Left ventricle myocardium inferior (tissue), 1 donor: ENCODE measurements at regions not wholly inside any gene's neighbourhood (a gene's known extent, or its start where the extent isn't known, plus 50 kb on each side); places are given as distances from the start of the nearest gene placed in this dataset.

ENCODE experiments used
- DNase-seq: peaks from one replicate; pipeline ENCODE4 v3.0.0-alpha.2; 2020
- H3K27ac ChIP-seq: fragments of 200-600 bp; replicated peaks from 2 replicates; pipeline ENCODE4 v1.8.0; 2021
- H3K27me3 ChIP-seq: fragments of 200-600 bp; 2 replicates; pipeline ENCODE4 v1.8.0; 2021; ENCODE audit warnings: low read depth
- H3K36me3 ChIP-seq: fragments of 200-600 bp; 2 replicates; pipeline ENCODE4 v1.8.0; 2021
- H3K4me1 ChIP-seq: fragments of 200-600 bp; 2 replicates; pipeline ENCODE4 v1.8.0; 2021
- H3K4me3 ChIP-seq: fragments of 200-600 bp; 2 replicates; pipeline ENCODE4 v1.8.0; 2021; ENCODE audit warnings: mild to moderate bottlenecking, moderate library complexity
- H3K9me3 ChIP-seq: fragments of 200-600 bp; replicated peaks from 2 replicates; pipeline ENCODE4 v1.8.0; 2021
- intact Hi-C: fragments of 100-400 bp; cut with micrococcal nuclease; formaldehyde crosslinking; loops from one replicate; pipeline ENCODE4 v1.11.0; 2022
- TF ChIP-seq, protein P1 (sequence below): fragments of 200-600 bp; IDR thresholded peaks from 2 replicates; pipeline ENCODE4 v1.8.0; 2021; ENCODE audit warnings: antibody characterized with exemption, mild to moderate bottlenecking, borderline replicate concordance
- donor health status: DM: no; HTN: yes; CAD: no; lungs with severe emphysema.

DNA sequence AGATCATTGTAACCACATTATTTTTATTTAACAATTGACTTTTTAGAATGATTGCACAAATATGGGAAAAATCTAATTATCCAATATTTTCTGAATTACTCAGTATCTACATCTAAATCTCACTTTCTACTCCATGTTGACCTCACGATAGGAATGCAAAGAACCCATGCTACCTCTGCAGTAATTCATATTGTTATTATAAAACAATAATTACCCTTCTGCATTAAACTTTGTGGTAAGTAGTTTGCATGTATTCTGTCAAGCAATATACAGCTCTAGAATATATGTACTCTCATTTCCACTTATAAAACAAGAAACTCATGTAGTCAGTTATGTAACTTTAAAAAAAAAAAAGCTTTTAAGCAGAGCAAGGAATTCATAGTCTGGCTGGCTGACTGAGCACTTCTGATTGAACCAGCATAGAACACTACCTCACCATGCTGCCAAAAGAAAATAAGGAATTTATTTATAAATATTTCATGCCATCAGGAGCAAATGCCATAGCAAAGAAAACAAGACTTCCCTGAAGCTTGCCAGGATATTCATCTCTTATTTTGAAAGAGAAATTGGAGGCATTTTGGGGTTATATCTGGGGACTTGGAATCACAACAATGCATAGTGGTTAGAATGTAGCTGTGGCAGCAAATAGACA, 895.7 kb downstream of the XPNPEP1 start:
- Histone ChIP-seq H3K27ac (no peak overlapping the region), H3K4me3 (no peak overlapping the region), H3K4me1 (no peaks in the 10 kb centered on the region), H3K27me3 (no peaks in the 10 kb centered on the region), H3K36me3 (no peaks in the 10 kb centered on the region), H3K9me3 (no peaks in the 10 kb centered on the region)
- intact Hi-C loops, result no loop called here
- no peak for DNase-seq
- TF ChIP-seq, protein P1, sequence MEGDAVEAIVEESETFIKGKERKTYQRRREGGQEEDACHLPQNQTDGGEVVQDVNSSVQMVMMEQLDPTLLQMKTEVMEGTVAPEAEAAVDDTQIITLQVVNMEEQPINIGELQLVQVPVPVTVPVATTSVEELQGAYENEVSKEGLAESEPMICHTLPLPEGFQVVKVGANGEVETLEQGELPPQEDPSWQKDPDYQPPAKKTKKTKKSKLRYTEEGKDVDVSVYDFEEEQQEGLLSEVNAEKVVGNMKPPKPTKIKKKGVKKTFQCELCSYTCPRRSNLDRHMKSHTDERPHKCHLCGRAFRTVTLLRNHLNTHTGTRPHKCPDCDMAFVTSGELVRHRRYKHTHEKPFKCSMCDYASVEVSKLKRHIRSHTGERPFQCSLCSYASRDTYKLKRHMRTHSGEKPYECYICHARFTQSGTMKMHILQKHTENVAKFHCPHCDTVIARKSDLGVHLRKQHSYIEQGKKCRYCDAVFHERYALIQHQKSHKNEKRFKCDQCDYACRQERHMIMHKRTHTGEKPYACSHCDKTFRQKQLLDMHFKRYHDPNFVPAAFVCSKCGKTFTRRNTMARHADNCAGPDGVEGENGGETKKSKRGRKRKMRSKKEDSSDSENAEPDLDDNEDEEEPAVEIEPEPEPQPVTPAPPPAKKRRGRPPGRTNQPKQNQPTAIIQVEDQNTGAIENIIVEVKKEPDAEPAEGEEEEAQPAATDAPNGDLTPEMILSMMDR, result no peak

GRCh38 chr10:109025172-109025571, 898.1 kb downstream of the XPNPEP1 start:
- H3K27me3 ChIP-seq, result no peaks in the 10 kb centered on the region
- TF ChIP-seq, protein P1, result no peak
- H3K36me3 ChIP-seq, result no peaks in the 10 kb centered on the region
- intact Hi-C loops, result no loop called here
- H3K4me3 ChIP-seq, result no peak overlapping the region
- no peak for DNase-seq
- no peaks in the 10 kb centered on the region for H3K4me1 ChIP-seq
- no peaks in the 10 kb centered on the region for H3K9me3 ChIP-seq
- H3K27ac ChIP-seq, result no peak overlapping the region

DNA sequence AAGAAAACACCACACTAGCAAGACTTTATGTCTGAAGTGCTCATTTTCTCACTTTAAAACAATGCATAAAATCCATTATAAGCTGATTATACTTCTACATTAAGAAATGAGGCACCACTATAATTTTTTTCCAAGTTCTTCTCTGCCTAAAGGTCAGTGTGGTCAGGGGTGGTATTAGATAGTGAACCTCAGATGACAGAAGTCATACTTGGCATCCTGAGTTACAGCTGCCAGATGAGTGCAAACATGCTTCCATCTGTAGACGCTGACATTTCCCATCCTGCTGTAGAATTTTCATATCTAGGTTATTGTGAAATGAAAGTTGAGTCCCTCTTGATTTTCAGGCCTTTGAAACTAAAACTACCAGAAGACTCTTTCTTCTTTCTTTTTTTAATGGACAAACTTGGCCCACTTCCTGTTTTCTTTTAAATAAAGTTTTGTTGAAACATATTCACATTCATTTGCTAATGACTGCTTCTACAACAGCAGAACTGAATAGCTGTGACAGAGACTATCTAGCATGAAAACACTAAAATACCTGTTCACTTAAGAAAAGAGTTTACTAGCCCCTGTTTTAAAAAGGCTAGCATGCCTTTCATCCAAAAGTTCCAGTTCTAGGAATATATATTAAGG, 900.8 kb downstream of the XPNPEP1 start:
- TF ChIP-seq, protein P1, result no peak
- DNase-seq, result no peak
- intact Hi-C loops, result no loop called here
- Histone ChIP-seq H3K27me3 (no peaks in the 10 kb centered on the region), H3K4me1 (no peaks in the 10 kb centered on the region), H3K36me3 (no peaks in the 10 kb centered on the region), H3K27ac (no peak overlapping the region), H3K4me3 (no peak overlapping the region), H3K9me3 (no peaks in the 10 kb centered on the region)

GRCh38 chr10:109019001-109019424, 904.3 kb downstream of the XPNPEP1 start:
- Histone ChIP-seq H3K4me1 (no peaks in the 10 kb centered on the region), H3K36me3 (no peaks in the 10 kb centered on the region), H3K9me3 (no peaks in the 10 kb centered on the region), H3K27ac (no peak overlapping the region), H3K27me3 (no peaks in the 10 kb centered on the region), H3K4me3 (no peak overlapping the region)
- DNase-seq, result no peak
- intact Hi-C loops, result no loop called here
- TF ChIP-seq, protein P1, result peak; percentile 17

GRCh38 chr10:109007514-109007913, 915.8 kb downstream of the XPNPEP1 start:
- Histone ChIP-seq H3K9me3 (no peaks in the 10 kb centered on the region), H3K4me3 (no peak overlapping the region), H3K4me1 (no peaks in the 10 kb centered on the region), H3K27ac (no peak overlapping the region), H3K27me3 (no peaks in the 10 kb centered on the region), H3K36me3 (no peaks in the 10 kb centered on the region)
- TF ChIP-seq, protein P1, result no peak
- no peak for DNase-seq
- intact Hi-C loops, result no loop called here
